ENCODE measurements at regions not wholly inside any gene's neighbourhood (a gene's known extent, or its start where the extent isn't known, plus 50 kb on each side); places are given as distances from the start of the nearest gene placed in this dataset.
"Not testable (repeated sequence)": the region's sequence is repeated elsewhere in the genome, so short reads cannot be mapped to it uniquely, and the experiment has no call there.

DNA sequence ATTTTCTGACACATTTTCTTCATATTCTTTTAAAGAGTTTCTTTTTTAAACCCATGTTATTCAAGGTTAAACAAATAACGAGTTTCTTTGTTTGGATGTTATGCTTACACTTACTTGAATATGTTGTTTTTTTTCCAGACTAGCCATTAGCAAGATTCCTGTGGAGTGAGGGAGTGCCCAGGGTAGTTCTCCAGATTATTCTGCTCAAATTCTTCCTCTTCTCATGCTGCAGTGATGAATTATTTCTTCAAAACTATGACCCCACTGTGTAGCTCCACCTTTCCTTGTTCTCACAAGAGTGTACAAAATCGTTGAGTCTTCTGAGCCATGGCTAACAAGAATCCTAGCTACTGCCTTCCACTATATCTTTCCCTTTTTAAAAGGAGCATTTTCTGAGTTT is 134.1 kb upstream of the ELOVL6 start:
- Histone ChIP-seq H3K9me3 (ENCODE audit: control insufficient read depth in 2 of 3, insufficient read depth in 1 of 3, low read length in 3 of 3) (no peaks in the 10 kb centered on the region), H3K27ac (ENCODE audit: low read depth in 2 of 2, low read length in 2 of 2) (no peak overlapping the region), H3K36me3 (ENCODE audit: control insufficient read depth in 2 of 3, insufficient read depth in 3 of 3, low read length in 3 of 3) (no peaks in the 10 kb centered on the region), H3K4me1 (ENCODE audit: control insufficient read depth in 2 of 3, insufficient read depth in 2 of 3, low read depth in 1 of 3, low read length in 3 of 3) (no peaks in the 10 kb centered on the region), H3K9ac (ENCODE audit: low read length in 3 of 3) (no peak overlapping the region), H3K27me3 (ENCODE audit: control insufficient read depth, insufficient read depth, low read length) (no peaks in the 10 kb centered on the region), H3K4me3 (ENCODE audit: low read length in 3 of 3) (no peak overlapping the region)
- intact Hi-C loops (cut with DNase I): no loop called here
- no peak for DNase-seq
- no peak for FAIRE-seq
- TF ChIP-seq, protein P1, sequence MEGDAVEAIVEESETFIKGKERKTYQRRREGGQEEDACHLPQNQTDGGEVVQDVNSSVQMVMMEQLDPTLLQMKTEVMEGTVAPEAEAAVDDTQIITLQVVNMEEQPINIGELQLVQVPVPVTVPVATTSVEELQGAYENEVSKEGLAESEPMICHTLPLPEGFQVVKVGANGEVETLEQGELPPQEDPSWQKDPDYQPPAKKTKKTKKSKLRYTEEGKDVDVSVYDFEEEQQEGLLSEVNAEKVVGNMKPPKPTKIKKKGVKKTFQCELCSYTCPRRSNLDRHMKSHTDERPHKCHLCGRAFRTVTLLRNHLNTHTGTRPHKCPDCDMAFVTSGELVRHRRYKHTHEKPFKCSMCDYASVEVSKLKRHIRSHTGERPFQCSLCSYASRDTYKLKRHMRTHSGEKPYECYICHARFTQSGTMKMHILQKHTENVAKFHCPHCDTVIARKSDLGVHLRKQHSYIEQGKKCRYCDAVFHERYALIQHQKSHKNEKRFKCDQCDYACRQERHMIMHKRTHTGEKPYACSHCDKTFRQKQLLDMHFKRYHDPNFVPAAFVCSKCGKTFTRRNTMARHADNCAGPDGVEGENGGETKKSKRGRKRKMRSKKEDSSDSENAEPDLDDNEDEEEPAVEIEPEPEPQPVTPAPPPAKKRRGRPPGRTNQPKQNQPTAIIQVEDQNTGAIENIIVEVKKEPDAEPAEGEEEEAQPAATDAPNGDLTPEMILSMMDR (IDR thresholded peaks at IDR 0.05; ENCODE audit: borderline replicate concordance, extremely low read depth, insufficient read depth): no peak

DNA sequence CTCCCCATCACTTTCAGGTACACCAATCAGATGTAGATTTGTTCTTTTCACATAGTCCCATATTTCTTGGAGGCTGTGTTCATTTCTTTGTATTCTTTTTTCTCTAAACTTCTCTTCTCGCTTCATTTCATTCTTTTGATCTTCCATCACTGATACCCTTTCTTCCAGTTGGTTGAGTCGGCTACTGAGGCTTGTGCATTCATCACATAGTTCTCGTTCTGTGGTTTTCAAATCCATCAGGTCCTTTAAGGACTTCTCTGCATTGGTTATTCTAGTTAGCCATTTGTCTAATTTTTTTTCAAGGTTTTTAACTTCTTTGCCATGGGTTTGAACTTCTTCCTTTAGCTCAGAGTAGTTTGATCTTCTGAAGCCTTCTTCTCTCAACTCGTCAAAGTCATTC is 128.0 kb upstream of the ELOVL6 start:
- H3K9me3 ChIP-seq (ENCODE audit: control insufficient read depth in 2 of 3, insufficient read depth in 1 of 3, low read length in 3 of 3); H3K27me3 ChIP-seq (ENCODE audit: control insufficient read depth, insufficient read depth, low read length); DNase-seq; intact Hi-C loops (cut with DNase I); H3K9ac ChIP-seq (ENCODE audit: low read length in 3 of 3); H3K27ac ChIP-seq (ENCODE audit: low read depth in 2 of 2, low read length in 2 of 2); H3K4me1 ChIP-seq (ENCODE audit: control insufficient read depth in 2 of 3, insufficient read depth in 2 of 3, low read depth in 1 of 3, low read length in 3 of 3); H3K36me3 ChIP-seq (ENCODE audit: control insufficient read depth in 2 of 3, insufficient read depth in 3 of 3, low read length in 3 of 3); H3K4me3 ChIP-seq (ENCODE audit: low read length in 3 of 3); FAIRE-seq: not testable (repeated sequence)

DNA sequence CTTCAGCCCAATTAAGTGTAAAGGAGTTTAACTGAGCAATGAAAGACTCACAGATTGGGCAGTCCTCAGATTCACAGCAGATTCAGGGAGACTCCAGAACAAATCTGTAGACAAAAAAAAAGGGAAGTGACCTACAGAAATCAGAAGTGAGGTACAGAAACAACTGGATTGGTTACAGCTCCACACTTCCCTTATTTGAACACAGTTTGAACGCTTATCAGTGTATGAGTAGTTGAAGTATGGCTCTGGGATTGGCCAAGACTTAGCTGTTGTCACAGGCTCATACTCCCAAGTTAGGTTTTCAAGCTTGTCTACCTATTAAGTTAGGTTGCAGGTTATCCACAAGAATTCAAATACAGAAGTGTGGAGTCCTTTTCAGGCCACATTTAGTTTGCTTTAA is 112.4 kb upstream of the ELOVL6 start:
- Histone ChIP-seq H3K27me3 (ENCODE audit: control insufficient read depth, insufficient read depth, low read length) (no peaks in the 10 kb centered on the region), H3K9me3 (ENCODE audit: control insufficient read depth in 2 of 3, insufficient read depth in 1 of 3, low read length in 3 of 3) (no peaks in the 10 kb centered on the region), H3K27ac (ENCODE audit: low read depth in 2 of 2, low read length in 2 of 2) (no peak overlapping the region), H3K9ac (ENCODE audit: low read length in 3 of 3) (no peak overlapping the region), H3K4me3 (ENCODE audit: low read length in 3 of 3) (no peak overlapping the region), H3K36me3 (ENCODE audit: control insufficient read depth in 2 of 3, insufficient read depth in 3 of 3, low read length in 3 of 3) (no peaks in the 10 kb centered on the region), H3K4me1 (ENCODE audit: control insufficient read depth in 2 of 3, insufficient read depth in 2 of 3, low read depth in 1 of 3, low read length in 3 of 3) (no peaks in the 10 kb centered on the region)
- no peak for DNase-seq
- TF ChIP-seq, protein P1 (IDR thresholded peaks at IDR 0.05; ENCODE audit: borderline replicate concordance, extremely low read depth, insufficient read depth): no peak
- FAIRE-seq: no peak
- intact Hi-C loops (cut with DNase I): no loop called here

DNA sequence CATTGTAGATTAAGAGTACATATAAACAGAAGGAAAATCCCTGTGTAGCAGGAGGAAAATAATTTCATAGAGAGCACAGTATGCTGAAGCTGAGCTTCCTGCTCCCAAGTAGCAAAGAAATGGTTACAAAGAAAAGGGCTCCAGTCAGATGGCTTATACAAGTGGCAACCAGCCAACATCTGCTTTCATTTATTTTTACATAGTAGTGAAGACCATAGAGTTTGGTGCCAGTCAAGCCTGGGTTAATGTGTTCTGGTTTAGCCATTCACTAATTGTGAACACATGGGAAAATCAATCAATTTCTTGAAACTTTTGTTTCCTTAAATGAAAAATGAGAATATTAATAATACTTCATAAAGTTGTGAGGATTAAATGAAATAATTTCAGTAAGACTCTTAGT is 111.3 kb upstream of the ELOVL6 start:
- FAIRE-seq: no peak
- Histone ChIP-seq H3K9me3 (ENCODE audit: control insufficient read depth in 2 of 3, insufficient read depth in 1 of 3, low read length in 3 of 3) (no peaks in the 10 kb centered on the region), H3K27me3 (ENCODE audit: control insufficient read depth, insufficient read depth, low read length) (no peaks in the 10 kb centered on the region), H3K27ac (ENCODE audit: low read depth in 2 of 2, low read length in 2 of 2) (no peak overlapping the region), H3K4me3 (ENCODE audit: low read length in 3 of 3) (no peak overlapping the region), H3K4me1 (ENCODE audit: control insufficient read depth in 2 of 3, insufficient read depth in 2 of 3, low read depth in 1 of 3, low read length in 3 of 3) (no peaks in the 10 kb centered on the region), H3K9ac (ENCODE audit: low read length in 3 of 3) (no peak overlapping the region), H3K36me3 (ENCODE audit: control insufficient read depth in 2 of 3, insufficient read depth in 3 of 3, low read length in 3 of 3) (no peaks in the 10 kb centered on the region)
- TF ChIP-seq, protein P1 (IDR thresholded peaks at IDR 0.05; ENCODE audit: borderline replicate concordance, extremely low read depth, insufficient read depth): no peak
- intact Hi-C loops (cut with DNase I): no loop called here
- DNase-seq: peak in 1 of 5 donors; percentile 31

All from kidney (tissue), 13 donors.